ENCODE measurements at regions not wholly inside any gene's neighbourhood (a gene's known extent, or its start where the extent isn't known, plus 50 kb on each side); places are given as distances from the start of the nearest gene placed in this dataset.

DNA sequence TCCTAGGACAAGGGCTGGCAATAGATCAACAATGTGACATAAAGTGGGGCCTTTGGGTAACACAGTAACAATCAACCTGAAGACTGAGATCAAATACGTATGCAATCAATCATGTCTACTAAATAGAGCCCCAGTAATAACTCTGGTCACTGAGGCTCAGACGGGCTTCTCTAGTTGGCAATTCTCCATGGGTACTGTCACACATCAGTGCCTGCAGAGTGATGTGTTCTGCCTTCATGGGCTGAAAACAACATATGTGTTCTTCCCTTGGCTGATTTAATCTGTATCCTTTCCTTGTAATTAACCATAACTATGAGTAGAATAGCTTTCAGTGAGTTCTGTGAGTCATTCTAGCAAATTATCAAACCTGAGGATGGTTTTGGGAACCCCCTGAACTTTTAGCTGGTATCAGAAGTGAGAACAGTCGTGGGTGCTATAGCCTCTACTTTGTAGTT lies 113.6 kb downstream of the TMCO5A start:
- no peak; the same call in 1 of the 2 replicates for TF ChIP-seq GATA2 (IDR thresholded peaks at IDR 0.05; ENCODE audit: low read depth, low read length)
- TF ChIP-seq GATA3 (IDR thresholded peaks at IDR 0.05; ENCODE audit: low read depth, low read length) = no peak
